Type B pancreatic cell (in vitro differentiated cells): ENCODE measurements at regions not wholly inside any gene's neighbourhood (a gene's known extent, or its start where the extent isn't known, plus 50 kb on each side); places are given as distances from the start of the nearest gene placed in this dataset.
"Not testable (repeated sequence)": the region's sequence is repeated elsewhere in the genome, so short reads cannot be mapped to it uniquely, and the experiment has no call there.

Experiments used
- DNase-seq: peaks from one replicate; pipeline ENCODE4 v3.0.0; 2021; ENCODE audit warnings: mixed read lengths; ENCODE audit not compliant: unreplicated experiment; ENCODE audit errors: extremely low spot score
- H3K27ac Mint-ChIP-seq: 2 replicates; pipeline ENCODE4 v1.8.0; 2021; ENCODE audit warnings: mild to moderate bottlenecking, mixed read lengths
- H3K27me3 Mint-ChIP-seq: 2 replicates; pipeline ENCODE4 v1.8.0; 2021; ENCODE audit warnings: mixed read lengths
- H3K36me3 Mint-ChIP-seq: 2 replicates; pipeline ENCODE4 v1.8.0; 2021; ENCODE audit warnings: mixed read lengths
- H3K4me1 Mint-ChIP-seq: one replicate; pipeline ENCODE4 v1.8.0; 2021; ENCODE audit warnings: mixed read lengths; ENCODE audit not compliant: unreplicated experiment
- H3K4me3 Mint-ChIP-seq: 2 replicates; pipeline ENCODE4 v1.8.0; 2021; ENCODE audit warnings: mild to moderate bottlenecking, mixed read lengths
- H3K9me3 Mint-ChIP-seq: 2 replicates; pipeline ENCODE4 v1.8.0; 2021; ENCODE audit warnings: mixed read lengths
- TF ChIP-seq, protein P1 (sequence below): fragments of 200-600 bp; sonication (generic); conservative IDR thresholded peaks from 2 replicates; pipeline ENCODE4 v1.5.0; 2021; ENCODE audit warnings: antibody characterized with exemption, mild to moderate bottlenecking

DNA sequence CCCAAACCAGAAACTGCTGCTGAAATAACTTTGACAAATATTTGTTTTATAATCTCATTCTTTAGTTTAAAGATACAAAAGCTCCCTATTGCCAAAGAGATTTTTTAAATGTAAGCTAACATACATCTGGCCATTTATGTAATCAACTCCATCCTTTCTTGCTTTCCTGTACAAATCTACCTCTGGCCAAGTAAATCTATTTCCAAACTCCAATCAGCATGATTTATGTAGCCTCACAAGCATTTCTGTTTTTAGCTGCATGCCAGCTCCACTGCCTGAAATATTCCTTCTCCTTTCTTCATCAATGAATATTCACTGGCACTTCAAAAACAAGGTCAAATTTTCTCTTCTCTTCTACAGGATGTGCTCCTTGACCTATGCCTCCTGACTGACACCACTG is 80.0 kb downstream of the SHOX2 start:
- Mint-ChIP-seq H3K27ac (no peak overlapping the region), H3K4me1 (no peaks in the 10 kb centered on the region), H3K27me3 (no peaks in the 10 kb centered on the region), H3K36me3 (no peaks in the 10 kb centered on the region), H3K9me3 (no peaks in the 10 kb centered on the region), H3K4me3 (no peak overlapping the region)
- DNase-seq = no peak
- TF ChIP-seq, protein P1, sequence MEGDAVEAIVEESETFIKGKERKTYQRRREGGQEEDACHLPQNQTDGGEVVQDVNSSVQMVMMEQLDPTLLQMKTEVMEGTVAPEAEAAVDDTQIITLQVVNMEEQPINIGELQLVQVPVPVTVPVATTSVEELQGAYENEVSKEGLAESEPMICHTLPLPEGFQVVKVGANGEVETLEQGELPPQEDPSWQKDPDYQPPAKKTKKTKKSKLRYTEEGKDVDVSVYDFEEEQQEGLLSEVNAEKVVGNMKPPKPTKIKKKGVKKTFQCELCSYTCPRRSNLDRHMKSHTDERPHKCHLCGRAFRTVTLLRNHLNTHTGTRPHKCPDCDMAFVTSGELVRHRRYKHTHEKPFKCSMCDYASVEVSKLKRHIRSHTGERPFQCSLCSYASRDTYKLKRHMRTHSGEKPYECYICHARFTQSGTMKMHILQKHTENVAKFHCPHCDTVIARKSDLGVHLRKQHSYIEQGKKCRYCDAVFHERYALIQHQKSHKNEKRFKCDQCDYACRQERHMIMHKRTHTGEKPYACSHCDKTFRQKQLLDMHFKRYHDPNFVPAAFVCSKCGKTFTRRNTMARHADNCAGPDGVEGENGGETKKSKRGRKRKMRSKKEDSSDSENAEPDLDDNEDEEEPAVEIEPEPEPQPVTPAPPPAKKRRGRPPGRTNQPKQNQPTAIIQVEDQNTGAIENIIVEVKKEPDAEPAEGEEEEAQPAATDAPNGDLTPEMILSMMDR = no peak

GRCh38 chr3:158019897-158020296 is 86.3 kb downstream of the SHOX2 start:
- H3K36me3 Mint-ChIP-seq, H3K27ac Mint-ChIP-seq, DNase-seq, H3K4me1 Mint-ChIP-seq, H3K27me3 Mint-ChIP-seq, H3K9me3 Mint-ChIP-seq, H3K4me3 Mint-ChIP-seq: not testable (repeated sequence)

- H3K9me3 Mint-ChIP-seq = no peaks in the 10 kb centered on the region
- DNase-seq = no peak
- TF ChIP-seq, protein P1 = no peak
Observed at GRCh38 chr3:158018462-158018861, 87.8 kb downstream of the SHOX2 start.

DNA sequence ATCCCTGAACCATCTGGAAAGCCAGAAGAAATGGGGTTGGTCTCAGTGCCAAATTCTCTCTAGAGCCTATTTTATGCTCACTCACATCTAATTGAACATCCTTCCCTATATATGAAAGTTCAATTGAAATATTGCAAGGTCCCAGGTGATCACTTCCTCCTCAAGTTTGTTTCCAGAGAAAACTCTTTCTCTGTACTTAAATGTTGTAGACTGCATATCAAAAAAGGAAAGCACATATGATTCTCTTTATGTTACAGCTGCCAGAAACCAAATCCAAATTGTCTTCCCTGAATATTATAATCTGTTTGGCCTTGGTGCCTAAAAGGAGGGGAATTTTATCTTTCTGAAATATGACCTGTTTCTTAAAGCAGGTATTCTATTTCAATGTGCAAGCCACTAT is 93.3 kb downstream of the SHOX2 start:
- DNase-seq = no peak
- no peak overlapping the region for H3K27ac Mint-ChIP-seq
- TF ChIP-seq, protein P1 = no peak
- no peaks in the 10 kb centered on the region for H3K27me3 Mint-ChIP-seq
- no peaks in the 10 kb centered on the region for H3K36me3 Mint-ChIP-seq
- no peak overlapping the region for H3K4me3 Mint-ChIP-seq
- no peaks in the 10 kb centered on the region for H3K4me1 Mint-ChIP-seq
- no peaks in the 10 kb centered on the region for H3K9me3 Mint-ChIP-seq

More at GRCh38 chr3:158018462-158018861, 87.8 kb downstream of the SHOX2 start:
- Mint-ChIP-seq H3K27ac (no peak overlapping the region), H3K4me1 (no peaks in the 10 kb centered on the region), H3K27me3 (no peaks in the 10 kb centered on the region), H3K4me3 (no peak overlapping the region), H3K36me3 (no peaks in the 10 kb centered on the region)

GRCh38 chr3:158005391-158006100 is 100.7 kb downstream of the SHOX2 start:
- DNase-seq = no peak
- Mint-ChIP-seq H3K27me3 (no peaks in the 10 kb centered on the region), H3K27ac (no peak overlapping the region), H3K4me1 (no peaks in the 10 kb centered on the region), H3K4me3 (no peak overlapping the region), H3K36me3 (no peaks in the 10 kb centered on the region), H3K9me3 (no peaks in the 10 kb centered on the region)
- TF ChIP-seq, protein P1 = no peak

- TF ChIP-seq, protein P1 = no peak
- no peaks in the 10 kb centered on the region for H3K36me3 Mint-ChIP-seq
- H3K9me3 Mint-ChIP-seq = peaks cover 4% of the 10 kb centered on the region
- DNase-seq = no peak
- no peak overlapping the region for H3K27ac Mint-ChIP-seq
- H3K4me3 Mint-ChIP-seq = no peak overlapping the region
- no peaks in the 10 kb centered on the region for H3K4me1 Mint-ChIP-seq
- H3K27me3 Mint-ChIP-seq = no peaks in the 10 kb centered on the region
Observed at GRCh38 chr3:157999246-157999645, 107.0 kb downstream of the SHOX2 start.
